GM18519 (cell line): ENCODE measurements at regions not wholly inside any gene's neighbourhood (a gene's known extent, or its start where the extent isn't known, plus 50 kb on each side); places are given as distances from the start of the nearest gene placed in this dataset.
"Not testable (repeated sequence)": the region's sequence is repeated elsewhere in the genome, so short reads cannot be mapped to it uniquely, and the experiment has no call there.

Source experiments
- ATAC-seq: cut with Tn5 transposase; IDR thresholded peaks from one replicate; pipeline ENCODE4 v1.9.1; 2021; ENCODE audit warnings: mild to moderate bottlenecking, moderate library complexity; ENCODE audit not compliant: unreplicated experiment, low FRiP score

DNA sequence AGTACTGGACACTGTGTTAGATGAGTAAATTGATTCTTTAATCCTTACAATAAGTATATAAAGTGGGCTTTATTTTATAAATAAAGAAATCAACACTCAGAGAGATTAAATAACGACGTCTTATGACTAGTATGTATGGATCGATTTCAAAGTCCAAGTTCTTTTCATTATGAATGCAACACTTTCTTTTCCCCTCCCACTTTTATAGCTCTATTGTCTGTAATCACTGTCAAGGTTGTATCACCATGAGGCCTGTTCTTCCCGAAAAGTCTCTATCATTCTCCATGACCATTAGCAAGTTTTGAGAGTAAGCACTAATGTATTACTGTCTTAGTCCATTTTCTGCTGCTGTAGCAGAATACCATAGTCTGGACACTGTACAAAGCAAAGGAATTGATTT, 228.4 kb downstream of the TLR4 start:
- ATAC-seq, result no peak

DNA sequence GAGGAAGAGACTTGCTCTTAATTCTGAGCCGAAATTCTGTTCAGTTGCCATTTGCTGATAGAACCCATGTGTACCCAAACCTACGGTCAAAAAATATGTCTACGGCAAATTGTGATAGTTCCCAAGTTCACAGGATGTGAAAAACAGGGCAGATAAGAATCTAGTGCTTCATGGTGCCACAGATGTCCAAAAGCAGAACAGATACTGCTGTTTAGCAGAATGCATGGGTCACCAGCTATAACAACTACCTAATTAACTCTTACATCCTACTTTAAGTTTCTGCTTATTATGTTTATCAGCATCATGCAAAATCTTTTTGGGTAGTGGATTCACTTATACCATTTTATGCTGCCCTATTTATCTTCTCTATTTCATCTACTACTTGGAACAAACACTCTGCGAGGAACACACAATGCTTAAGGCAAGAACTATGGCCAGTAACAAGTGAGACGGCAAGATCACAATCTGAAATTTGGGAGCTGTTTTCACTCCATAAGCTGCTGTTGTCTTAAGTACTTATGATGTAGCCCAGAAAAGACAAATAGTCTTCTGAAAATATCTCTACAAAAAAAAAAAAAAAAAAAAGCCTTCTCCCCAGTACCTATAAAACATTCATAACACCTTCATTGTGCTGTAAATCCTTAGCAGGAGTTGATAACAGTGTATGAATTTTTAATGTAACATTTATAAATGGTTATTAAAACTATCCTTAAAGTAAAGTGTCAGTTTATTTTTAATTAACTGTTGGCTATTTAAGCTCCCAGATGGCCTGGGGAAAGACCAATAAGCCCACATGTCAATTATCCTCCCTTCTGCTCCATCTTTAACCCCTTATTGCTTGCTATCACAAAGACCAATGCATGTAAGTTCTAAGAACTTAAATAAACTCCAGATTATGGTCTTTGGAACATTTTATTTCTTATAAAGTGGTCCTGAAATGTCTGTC, 232.3 kb downstream of the TLR4 start:
- peak; percentile 100 for ATAC-seq

GRCh38 chr9:117938086-117938485, 233.9 kb downstream of the TLR4 start:
- no peak for ATAC-seq

DNA sequence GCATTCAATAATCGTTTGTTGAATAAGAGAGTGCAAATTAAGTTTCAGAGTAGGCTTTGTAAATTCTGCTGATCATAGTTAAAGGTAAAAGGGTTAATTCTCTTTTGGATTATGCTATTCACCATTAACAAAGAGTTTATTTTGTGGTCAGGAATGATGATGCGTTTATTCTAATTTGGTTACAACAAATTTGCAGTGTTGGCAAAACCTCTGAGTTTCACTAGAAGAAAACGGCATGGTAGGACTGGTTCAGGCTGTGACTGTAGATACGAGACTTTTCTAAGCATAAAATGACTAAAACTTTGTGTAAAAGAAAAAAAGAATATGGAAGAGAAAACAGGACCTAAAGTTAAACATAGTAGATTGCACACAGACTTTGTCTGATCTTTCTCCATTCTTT, 234.7 kb downstream of the TLR4 start:
- no peak for ATAC-seq

DNA sequence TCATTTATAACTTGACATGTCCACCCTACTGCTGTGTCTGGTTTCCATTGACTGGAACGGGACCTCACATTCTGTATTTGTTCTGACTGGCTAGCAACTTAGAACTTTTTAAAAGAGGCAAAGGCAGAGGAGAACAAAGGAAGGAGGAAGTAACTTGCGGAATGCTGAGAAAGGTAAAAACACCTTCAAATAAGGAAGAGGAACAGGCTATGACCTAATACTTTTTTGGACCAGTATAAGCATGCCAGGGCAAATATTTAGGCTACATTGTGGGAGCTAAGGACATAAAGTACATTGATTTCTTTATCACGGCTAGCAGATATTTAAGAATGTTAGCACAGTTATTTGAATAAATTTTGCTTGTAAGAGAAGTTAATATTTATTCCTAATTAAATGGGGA, 240.5 kb downstream of the TLR4 start:
- not testable (repeated sequence) for ATAC-seq

DNA sequence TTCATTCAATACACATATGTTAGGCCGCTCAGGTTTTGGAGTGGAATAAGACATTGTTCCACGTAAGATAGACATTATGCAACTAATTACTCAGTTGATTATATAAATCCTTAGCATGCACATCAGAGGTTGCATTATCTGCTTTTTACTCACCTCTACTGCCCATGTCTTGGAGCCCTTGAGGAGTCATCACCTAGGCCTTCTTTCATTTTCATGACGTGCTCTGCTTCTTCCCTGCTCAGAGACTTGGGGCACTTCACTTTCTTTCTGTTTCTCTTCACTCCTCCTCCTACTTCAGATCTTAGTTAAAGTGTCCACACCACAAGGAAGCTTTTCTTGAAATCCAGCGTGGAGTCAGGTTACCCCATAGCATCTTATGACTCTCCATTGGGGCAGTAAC, 241.1 kb downstream of the TLR4 start:
- ATAC-seq, result no peak

- ATAC-seq, result no peak
These were observed 246.9 kb downstream of the TLR4 start for GRCh38 chr9:117951127-117951526.

DNA sequence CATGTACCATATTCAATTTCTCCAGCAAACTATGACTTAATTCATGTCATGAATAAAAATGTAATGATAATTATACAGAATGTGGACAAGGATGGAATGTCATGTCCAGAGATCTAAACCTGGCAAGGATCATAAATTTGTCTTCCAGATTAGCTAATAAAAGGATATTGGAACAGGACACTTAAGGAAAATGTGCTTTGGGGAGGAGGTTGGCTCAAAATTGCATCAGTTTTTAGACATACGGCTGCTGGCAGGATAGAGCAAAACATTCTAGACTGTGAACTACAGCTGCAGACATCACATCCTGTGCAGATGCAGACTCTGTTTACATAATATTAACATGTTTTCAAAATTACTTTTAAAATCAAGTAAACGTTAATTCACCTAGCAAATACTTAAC, 248.4 kb downstream of the TLR4 start:
- no peak for ATAC-seq

DNA sequence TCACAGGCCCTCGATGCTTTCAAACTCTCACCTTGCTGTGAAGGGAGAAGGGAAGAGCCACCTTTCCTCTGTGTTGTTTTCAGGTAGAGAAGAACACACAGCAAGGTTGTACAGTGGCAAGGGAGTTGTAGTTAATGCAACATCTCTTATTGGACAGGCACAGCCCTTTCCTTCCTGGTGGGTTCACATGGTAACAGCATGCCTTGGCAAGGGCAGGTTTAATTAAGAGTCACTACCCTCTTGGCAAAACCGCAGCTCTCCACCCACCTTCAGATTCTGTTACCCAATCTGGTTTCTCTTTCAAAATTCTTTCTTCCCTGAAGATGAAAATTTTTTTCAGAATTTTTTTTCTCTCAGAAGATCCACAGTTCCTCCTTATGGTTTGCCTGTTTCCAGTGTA, 253.1 kb downstream of the TLR4 start:
- no peak for ATAC-seq

DNA sequence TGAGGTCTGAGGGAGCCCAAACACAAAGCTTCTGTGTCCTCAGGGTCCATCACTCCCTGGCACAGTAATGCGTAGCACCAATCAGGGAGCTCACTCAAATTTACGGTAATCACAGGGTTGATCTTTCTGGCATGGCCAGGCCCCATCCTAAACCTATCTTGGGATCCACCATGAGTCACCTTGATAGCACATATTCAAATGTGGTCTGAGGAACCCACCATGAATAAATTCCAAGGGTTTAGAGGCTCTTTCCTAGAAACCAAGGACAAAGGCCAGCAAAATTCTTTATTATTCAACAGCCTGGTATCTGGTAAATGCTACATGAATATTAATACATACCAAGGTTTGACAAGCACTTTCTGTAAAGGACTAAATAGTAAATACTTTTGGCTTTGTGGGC, 254.5 kb downstream of the TLR4 start:
- no peak for ATAC-seq

- ATAC-seq, result no peak
These were observed 259.4 kb downstream of the TLR4 start for GRCh38 chr9:117963493-117964090.

GRCh38 chr9:117970276-117971050, 266.3 kb downstream of the TLR4 start:
- no peak for ATAC-seq

- ATAC-seq, result no peak
These were observed 269.9 kb downstream of the TLR4 start for GRCh38 chr9:117974108-117974507.

DNA sequence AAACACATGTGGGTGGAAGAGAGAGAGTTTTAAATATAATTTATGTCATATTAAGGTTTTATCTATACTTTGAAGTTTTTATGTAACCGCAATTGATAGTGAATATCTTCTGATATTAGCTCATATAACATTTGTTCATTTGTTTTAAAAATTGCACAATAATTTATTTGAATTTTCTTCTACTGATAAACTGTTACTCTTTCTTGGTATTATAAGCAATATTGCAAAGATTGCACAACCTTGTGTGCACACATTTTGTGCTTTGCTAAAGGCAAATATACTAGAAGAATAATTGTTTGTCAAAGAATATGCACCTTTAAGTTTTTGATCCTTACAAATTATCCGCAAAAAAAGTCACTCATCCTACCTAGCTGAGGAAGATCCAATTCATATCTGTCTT, 275.7 kb downstream of the TLR4 start:
- no peak for ATAC-seq

GRCh38 chr9:117987945-117988344, 283.7 kb downstream of the TLR4 start:
- ATAC-seq, result no peak

GRCh38 chr9:117992006-117992405, 287.8 kb downstream of the TLR4 start:
- ATAC-seq, result no peak

DNA sequence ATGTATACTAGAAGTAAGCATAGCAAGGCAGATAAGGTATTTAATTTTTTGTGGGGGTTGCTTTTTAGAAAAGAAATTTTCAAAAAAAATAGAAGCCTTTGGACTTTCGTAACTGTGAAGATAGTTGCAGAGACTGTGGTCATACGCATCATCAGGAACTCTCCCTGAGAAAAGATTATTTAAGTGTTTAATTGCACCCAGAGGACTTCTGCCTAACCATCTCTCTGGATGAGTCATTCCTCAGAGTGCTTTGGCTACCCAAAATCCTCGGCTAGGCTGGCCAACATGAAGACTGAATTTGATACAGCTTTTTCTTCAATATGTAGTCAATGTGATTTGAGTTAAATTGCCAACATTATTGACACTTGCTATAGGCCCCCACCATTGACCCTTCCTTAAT, 296.4 kb downstream of the TLR4 start:
- no peak for ATAC-seq

GRCh38 chr9:118003240-118003639, 299.0 kb downstream of the TLR4 start:
- no peak for ATAC-seq

DNA sequence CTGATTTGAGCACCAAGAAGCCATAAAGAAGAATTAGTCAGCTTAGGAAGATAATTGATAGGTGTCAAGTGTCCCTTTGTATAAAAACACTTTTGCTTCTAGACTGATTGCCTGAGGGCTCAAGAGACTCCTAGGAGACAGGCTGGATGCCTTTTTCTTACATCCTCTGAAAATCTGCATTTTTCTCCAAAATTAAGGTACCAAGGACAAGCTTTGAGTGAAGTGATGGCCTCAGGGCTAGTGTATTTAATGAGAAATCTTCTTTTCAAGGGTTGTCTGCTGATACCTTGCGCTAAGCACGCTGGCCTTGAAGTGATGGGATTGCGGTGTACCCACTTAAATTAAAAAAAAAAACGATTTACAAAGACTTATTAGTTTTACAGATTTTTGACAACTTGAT, 304.0 kb downstream of the TLR4 start:
- ATAC-seq, result no peak

DNA sequence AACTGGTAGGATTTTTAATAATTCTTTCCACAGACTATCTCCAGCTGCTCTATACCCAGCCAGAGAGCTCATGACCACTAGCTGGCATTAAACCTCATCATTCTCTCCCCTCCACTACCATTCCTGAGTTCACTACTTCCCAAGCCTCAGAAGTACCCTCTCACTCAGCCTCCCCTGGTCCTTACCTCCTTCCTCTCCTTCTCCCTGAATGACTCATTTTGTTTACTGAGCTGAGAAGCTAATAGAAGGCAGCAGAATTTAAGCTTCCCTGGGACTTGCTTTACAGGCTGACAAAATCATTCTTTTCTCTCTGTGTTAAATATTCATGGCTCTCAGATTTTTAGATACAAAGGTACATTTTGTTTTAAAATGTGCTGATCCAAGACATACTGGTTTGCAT, 305.4 kb downstream of the TLR4 start:
- no peak for ATAC-seq

DNA sequence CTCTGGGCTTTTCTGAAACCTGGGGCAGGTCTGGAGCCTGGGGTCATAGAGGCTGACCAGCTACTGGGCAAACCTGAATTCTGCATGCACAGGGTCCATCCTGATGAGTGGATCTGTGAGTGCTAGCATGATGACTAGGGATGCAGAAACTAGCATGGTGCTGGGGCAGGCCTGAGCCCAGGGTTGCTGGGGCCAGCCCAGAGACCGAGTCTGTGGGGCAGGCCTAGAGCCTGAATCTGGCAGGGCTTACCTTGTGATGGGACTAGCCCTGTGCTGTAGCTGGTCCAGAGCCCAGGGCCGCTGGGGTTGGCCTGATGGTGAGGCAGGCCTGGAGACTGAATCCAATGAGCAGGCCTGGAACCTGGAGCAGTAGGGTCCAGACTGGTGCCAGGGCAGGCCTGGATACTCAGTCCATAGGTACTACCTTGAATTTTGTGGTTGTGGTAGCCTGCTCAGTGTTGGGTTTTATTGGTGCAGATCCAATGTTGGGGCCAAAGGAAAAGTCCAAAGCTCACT, 313.5 kb downstream of the TLR4 start:
- ATAC-seq, result no peak
